ENCODE measurements at regions not wholly inside any gene's neighbourhood (a gene's known extent, or its start where the extent isn't known, plus 50 kb on each side); places are given as distances from the start of the nearest gene placed in this dataset.

GRCh38 chr12:14240873-14241220 is 124.6 kb upstream of the ATF7IP start:
- TF ChIP-seq CTCF (IDR thresholded peaks at IDR 0.05): no peak
- TF ChIP-seq POLR2A (IDR thresholded peaks at IDR 0.05): no peak

Data from esophagus squamous epithelium (tissue), 4 donors.